ENCODE measurements at regions not wholly inside any gene's neighbourhood (a gene's known extent, or its start where the extent isn't known, plus 50 kb on each side); places are given as distances from the start of the nearest gene placed in this dataset.
"Not testable (repeated sequence)": the region's sequence is repeated elsewhere in the genome, so short reads cannot be mapped to it uniquely, and the experiment has no call there.

GRCh38 chr1:221204055-221204833, 325.0 kb downstream of the HLX start:
- no peak for DNase-seq

GRCh38 chr1:221206076-221206475, 326.8 kb downstream of the HLX start:
- DNase-seq: no peak

- DNase-seq: no peak
These were observed 333.7 kb downstream of the HLX start for GRCh38 chr1:221212926-221213325.

- no peak for DNase-seq
These were observed 337.8 kb downstream of the HLX start for GRCh38 chr1:221217029-221217428.

- DNase-seq: no peak
These were observed 344.0 kb downstream of the HLX start for GRCh38 chr1:221223281-221223680.

- DNase-seq: no peak
These were observed 348.2 kb downstream of the HLX start for GRCh38 chr1:221227460-221227859.

- DNase-seq: no peak
These were observed 348.7 kb downstream of the HLX start for GRCh38 chr1:221227872-221228337.

- DNase-seq: no peak
These were observed 349.4 kb downstream of the HLX start for GRCh38 chr1:221228594-221228993.

- no peak for DNase-seq
These were observed 351.4 kb downstream of the HLX start for GRCh38 chr1:221230605-221231004.

- DNase-seq: no peak
These were observed 355.5 kb downstream of the HLX start for GRCh38 chr1:221234791-221235190.

GRCh38 chr1:221237587-221237986, 358.3 kb downstream of the HLX start:
- no peak for DNase-seq

GRCh38 chr1:221239181-221239580, 359.9 kb downstream of the HLX start:
- DNase-seq: no peak

- no peak for DNase-seq
These were observed 360.5 kb downstream of the HLX start for GRCh38 chr1:221239792-221240191.

- no peak for DNase-seq
These were observed 361.4 kb downstream of the HLX start for GRCh38 chr1:221240690-221241089.

- no peak for DNase-seq
These were observed 361.9 kb downstream of the HLX start for GRCh38 chr1:221241157-221241556.

GRCh38 chr1:221241592-221241991, 362.3 kb downstream of the HLX start:
- DNase-seq: no peak

GRCh38 chr1:221246067-221246466, 366.8 kb downstream of the HLX start:
- no peak for DNase-seq

- DNase-seq: no peak
These were observed 367.6 kb downstream of the HLX start for GRCh38 chr1:221246628-221247415.

- no peak for DNase-seq
These were observed 372.3 kb downstream of the HLX start for GRCh38 chr1:221251580-221251979.

GRCh38 chr1:221254813-221255212, 375.6 kb downstream of the HLX start:
- DNase-seq: no peak

GRCh38 chr1:221256773-221257172, 377.5 kb downstream of the HLX start:
- DNase-seq: no peak

GRCh38 chr1:221257548-221257947, 378.3 kb downstream of the HLX start:
- not testable (repeated sequence) for DNase-seq

- not testable (repeated sequence) for DNase-seq
These were observed 383.4 kb downstream of the HLX start for GRCh38 chr1:221262677-221263076.

All from activated CD4-positive, alpha-beta T cell treated with anti-CD3 and anti-CD28 coated beads, Interleukin-2, amount 50 U/mL, for 1 hour (primary cell).